Putamen (tissue), 1 donor: ENCODE measurements at regions not wholly inside any gene's neighbourhood (a gene's known extent, or its start where the extent isn't known, plus 50 kb on each side); places are given as distances from the start of the nearest gene placed in this dataset.

Experiments used
- DNase-seq: peaks from one replicate; pipeline ENCODE4 v3.0.0-alpha.2; 2016; ENCODE audit warnings: low spot score

DNA sequence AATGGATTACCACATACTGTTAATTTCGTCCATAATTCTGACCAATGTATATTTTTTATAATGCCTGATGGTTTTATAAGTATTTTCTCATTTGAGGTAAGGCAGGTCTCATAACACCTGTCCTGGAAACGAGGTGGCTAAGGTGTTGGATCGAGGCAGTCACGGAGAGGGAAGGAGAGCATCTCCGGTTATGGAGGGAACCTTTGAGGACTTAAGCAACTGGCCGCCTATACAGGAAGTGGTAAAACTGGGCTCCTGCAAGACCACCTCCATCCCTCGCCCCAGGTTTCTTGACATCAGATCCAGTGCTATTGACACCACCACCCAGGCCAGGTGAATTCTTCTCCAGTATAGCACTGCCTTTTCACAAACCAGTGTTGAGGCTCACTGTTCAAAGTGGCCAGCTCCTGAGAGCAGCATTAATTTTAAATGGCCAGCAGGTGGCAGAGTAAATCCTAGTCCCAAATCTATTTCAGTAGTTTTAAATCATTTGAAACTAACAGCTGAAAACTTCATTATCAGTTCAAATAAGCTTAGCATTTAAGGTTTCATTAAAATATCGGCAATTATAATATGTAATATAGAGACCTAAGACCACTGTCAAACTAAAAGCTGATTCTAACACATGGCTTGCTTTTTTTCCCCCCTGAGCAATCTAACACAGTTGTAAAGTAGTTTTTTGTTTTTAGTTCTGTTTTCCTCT is 100.8 kb downstream of the PPM1A start:
- peak; percentile 19 for DNase-seq

GRCh38 chr14:60350366-60350720 is 101.3 kb downstream of the PPM1A start:
- DNase-seq: no peak

DNA sequence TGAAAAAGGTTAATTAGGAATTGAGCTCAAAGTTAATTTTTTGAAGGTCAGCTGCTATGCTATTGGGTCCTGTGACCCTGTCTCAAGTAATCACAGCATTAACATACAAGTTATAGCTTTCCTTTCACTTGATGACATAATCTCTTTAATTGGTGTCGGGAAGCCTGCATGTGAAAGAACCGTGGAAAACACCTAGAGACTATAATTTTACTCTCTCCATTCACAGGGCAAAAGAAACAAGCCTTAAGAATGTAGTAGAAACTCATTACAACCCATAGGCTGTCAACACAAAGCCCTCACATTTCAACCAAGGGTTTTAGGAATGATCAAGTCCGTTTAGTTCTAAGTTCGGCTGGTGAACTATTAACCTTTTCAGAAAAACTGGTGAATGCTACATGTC is 104.4 kb downstream of the PPM1A start:
- DNase-seq: no peak

- DNase-seq: no peak
These were observed 106.7 kb downstream of the PPM1A start for GRCh38 chr14:60355768-60356167.

GRCh38 chr14:60356386-60356785 is 107.4 kb downstream of the PPM1A start:
- no peak for DNase-seq

DNA sequence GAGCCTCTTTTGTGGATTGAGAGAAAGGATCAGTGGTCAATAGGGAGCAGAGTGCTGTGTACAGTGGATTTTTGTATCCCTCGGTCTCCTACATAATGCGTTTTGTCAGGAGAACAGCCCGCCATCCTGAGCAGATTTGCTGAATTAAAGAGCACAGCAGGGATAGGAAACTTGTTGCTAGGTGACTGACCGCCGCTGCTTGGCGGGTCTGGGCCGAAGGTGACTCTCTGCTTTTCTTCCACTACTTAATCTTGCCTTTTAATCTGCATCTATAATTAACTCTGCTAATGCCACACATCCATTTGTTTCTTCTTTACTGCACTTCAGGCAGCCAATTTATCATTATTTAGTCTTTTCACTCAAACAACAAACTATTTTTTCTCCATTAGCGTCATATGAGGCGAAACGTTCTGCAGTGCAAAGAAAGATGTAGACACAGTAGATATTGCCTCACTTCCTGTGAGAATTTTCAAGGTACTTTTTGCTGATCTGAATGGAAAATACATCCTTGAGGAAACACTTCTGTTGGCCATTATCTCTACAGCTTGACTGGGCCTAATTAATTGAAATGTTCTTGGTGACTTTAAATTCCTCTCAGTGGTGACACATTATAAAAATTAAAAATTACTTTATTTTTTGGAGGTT is 108.0 kb downstream of the PPM1A start:
- DNase-seq: no peak

- no peak for DNase-seq
These were observed 108.6 kb downstream of the PPM1A start for GRCh38 chr14:60357551-60358149.

GRCh38 chr14:60363275-60363674 is 114.3 kb downstream of the PPM1A start:
- no peak for DNase-seq

GRCh38 chr14:60363687-60364086 is 114.7 kb downstream of the PPM1A start:
- DNase-seq: no peak

DNA sequence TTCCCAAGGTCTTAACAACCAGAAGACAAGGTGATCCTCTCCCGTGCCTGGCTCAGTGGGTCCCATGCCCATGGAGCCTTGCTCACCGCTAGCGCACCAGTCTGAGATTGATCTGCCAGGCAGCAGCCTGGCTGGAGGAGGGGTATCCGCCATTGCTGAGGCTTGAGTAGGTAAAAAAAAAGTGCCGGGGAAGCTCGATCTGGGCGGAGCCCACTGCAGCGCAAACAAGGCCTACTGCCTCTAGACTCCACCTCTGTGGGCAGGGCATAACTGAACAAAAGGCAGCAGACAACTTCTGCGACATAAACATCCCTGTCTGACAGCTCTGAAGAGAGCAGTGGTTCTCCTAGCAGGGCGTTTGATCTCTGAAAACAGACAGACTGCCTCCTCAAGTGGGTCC is 104.0 kb downstream of the C14orf39 start:
- DNase-seq: no peak
